B cell (primary cell): ENCODE measurements at regions not wholly inside any gene's neighbourhood (a gene's known extent, or its start where the extent isn't known, plus 50 kb on each side); places are given as distances from the start of the nearest gene placed in this dataset.

Source experiments
- CTCF ChIP-seq: fragments of 200-600 bp; IDR thresholded peaks from one replicate; pipeline ENCODE4 v1.8.0; 2022; ENCODE audit warnings: antibody characterized with exemption, mild to moderate bottlenecking
- EZH2 ChIP-seq: IDR thresholded peaks from 2 replicates; pipeline ENCODE4 v1.6.1; 2012; ENCODE audit warnings: borderline replicate concordance, low read depth, mild to moderate bottlenecking, moderate library complexity, low read length; ENCODE audit not compliant: insufficient read depth, poor library complexity, severe bottlenecking

- no peak for TF ChIP-seq CTCF
- TF ChIP-seq EZH2: no peak
Observed at GRCh38 chr1:208460823-208461222, 216.6 kb upstream of the PLXNA2 start.
